OCI-LY1 (cell line): ENCODE measurements at regions not wholly inside any gene's neighbourhood (a gene's known extent, or its start where the extent isn't known, plus 50 kb on each side); places are given as distances from the start of the nearest gene placed in this dataset.

Source experiments
- H2AFZ ChIP-seq: fragments of 200-600 bp; sonication (generic), shearing (Covaris generic); 2 replicates; pipeline ENCODE4 v1.6.0; 2014; ENCODE audit warnings: antibody characterized with exemption, mild to moderate bottlenecking, low read length
- H3F3A ChIP-seq: fragments of 200-600 bp; sonication (generic), shearing (Covaris generic); 2 replicates; pipeline ENCODE4 v1.6.0; 2014; ENCODE audit warnings: mild to moderate bottlenecking, antibody characterized with exemption, low read length, moderate library complexity; ENCODE audit not compliant: insufficient read depth
- H3K27ac ChIP-seq: fragments of 200-600 bp; sonication (generic); 2 replicates; pipeline ENCODE4 v1.5.1; 2014; ENCODE audit warnings: low read length, mixed run types, mild to moderate bottlenecking, low read depth; ENCODE audit not compliant: poor library complexity, severe bottlenecking
- H3K27me3 ChIP-seq: fragments of 200-600 bp; sonication (generic); 2 replicates; pipeline ENCODE4 v1.6.0; 2014; ENCODE audit warnings: antibody characterized with exemption, mild to moderate bottlenecking, low read length, moderate library complexity; ENCODE audit not compliant: insufficient read depth
- H3K36me3 ChIP-seq: fragments of 200-600 bp; sonication (generic); 2 replicates; pipeline ENCODE4 v1.6.1; 2014; ENCODE audit warnings: mild to moderate bottlenecking, antibody characterized with exemption, low read length, moderate library complexity, mixed read lengths; ENCODE audit not compliant: insufficient read depth
- H3K4me1 ChIP-seq: fragments of 200-600 bp; sonication (generic); 2 replicates; pipeline ENCODE4 v1.5.1; 2014; ENCODE audit warnings: mild to moderate bottlenecking, low read length, moderate library complexity; ENCODE audit not compliant: insufficient read depth, severe bottlenecking
- H3K4me2 ChIP-seq: fragments of 200-600 bp; sonication (generic), shearing (Covaris generic); 2 replicates; pipeline ENCODE4 v1.6.1; 2014; ENCODE audit warnings: low read length
- H3K4me3 ChIP-seq: fragments of 200-600 bp; sonication (generic); 2 replicates; pipeline ENCODE4 v1.5.1; 2014; ENCODE audit warnings: low read length, low read depth, mild to moderate bottlenecking, mixed read lengths; ENCODE audit not compliant: poor library complexity, severe bottlenecking
- H3K79me2 ChIP-seq: fragments of 200-600 bp; shearing (Covaris generic); 2 replicates; pipeline ENCODE4 v1.6.1; 2016; ENCODE audit warnings: mixed run types, low read length, mixed read lengths; ENCODE audit not compliant: insufficient read depth
- H3K9ac ChIP-seq: fragments of 200-600 bp; sonication (generic), shearing (Covaris generic); 2 replicates; pipeline ENCODE4 v1.6.1; 2014; ENCODE audit warnings: mild to moderate bottlenecking, low read length, mixed read lengths
- H3K9me2 ChIP-seq: fragments of 200-600 bp; sonication (generic), shearing (Covaris generic); 2 replicates; pipeline ENCODE4 v1.6.1; 2014; ENCODE audit warnings: low read depth, mild to moderate bottlenecking, low read length, mixed read lengths
- H3K9me3 ChIP-seq: fragments of 200-600 bp; shearing (Covaris generic); 2 replicates; pipeline ENCODE4 v1.6.1; 2014; ENCODE audit warnings: low read length, mixed read lengths
- H4K20me1 ChIP-seq: fragments of 200-600 bp; sonication (generic), shearing (Covaris generic); 2 replicates; pipeline ENCODE4 v1.6.0; 2016; ENCODE audit warnings: mild to moderate bottlenecking, low read length; ENCODE audit not compliant: insufficient read depth
- CTCF ChIP-seq: fragments of 200-600 bp; sonication (generic), shearing (Covaris generic); IDR thresholded peaks from 2 replicates; pipeline ENCODE4 v1.5.1; 2017; ENCODE audit warnings: mild to moderate bottlenecking, antibody characterized with exemption, low read length, moderate library complexity, mixed read lengths
- EZH2 ChIP-seq: fragments of 200-600 bp; sonication (generic), shearing (Covaris generic); IDR thresholded peaks from 2 replicates; pipeline ENCODE4 v1.8.0; 2017; ENCODE audit warnings: borderline replicate concordance, mixed run types, mild to moderate bottlenecking, antibody characterized with exemption, low read length, moderate library complexity, mixed read lengths

- Histone ChIP-seq H3K27ac (no peak overlapping the region), H3K4me3 (no peak overlapping the region), H4K20me1 (no peaks in the 10 kb centered on the region), H3K79me2 (no peaks in the 10 kb centered on the region), H2AFZ (no peak overlapping the region), H3F3A (no peaks in the 10 kb centered on the region), H3K9ac (no peak overlapping the region), H3K9me2 (no peaks in the 10 kb centered on the region), H3K9me3 (no peaks in the 10 kb centered on the region), H3K27me3 (no peaks in the 10 kb centered on the region), H3K4me2 (no peak overlapping the region), H3K36me3 (no peaks in the 10 kb centered on the region), H3K4me1 (peaks cover 7% of the 10 kb centered on the region)
- TF ChIP-seq EZH2 (no peak), CTCF (no peak)
Observed at GRCh38 chr4:187711586-187711985, 284.0 kb upstream of the ZFP42 start.

GRCh38 chr4:187714957-187715356 is 280.6 kb upstream of the ZFP42 start:
- no peaks in the 10 kb centered on the region for H4K20me1 ChIP-seq
- H2AFZ ChIP-seq = no peak overlapping the region
- no peak overlapping the region for H3K4me2 ChIP-seq
- no peak overlapping the region for H3K4me3 ChIP-seq
- no peak for TF ChIP-seq CTCF
- H3K36me3 ChIP-seq = no peaks in the 10 kb centered on the region
- H3F3A ChIP-seq = no peaks in the 10 kb centered on the region
- H3K9ac ChIP-seq = no peak overlapping the region
- no peak overlapping the region for H3K27ac ChIP-seq
- H3K79me2 ChIP-seq = no peaks in the 10 kb centered on the region
- peaks cover 22% of the 10 kb centered on the region for H3K4me1 ChIP-seq
- H3K9me2 ChIP-seq = no peaks in the 10 kb centered on the region
- no peaks in the 10 kb centered on the region for H3K27me3 ChIP-seq
- no peaks in the 10 kb centered on the region for H3K9me3 ChIP-seq

- Histone ChIP-seq H3K27me3 (no peaks in the 10 kb centered on the region), H3K36me3 (no peaks in the 10 kb centered on the region), H3F3A (no peaks in the 10 kb centered on the region), H3K27ac (no peak overlapping the region), H3K9ac (no peak overlapping the region), H3K4me1 (peaks cover 22% of the 10 kb centered on the region), H3K4me3 (no peak overlapping the region), H4K20me1 (no peaks in the 10 kb centered on the region), H3K9me2 (no peaks in the 10 kb centered on the region), H3K4me2 (no peak overlapping the region), H3K79me2 (no peaks in the 10 kb centered on the region), H2AFZ (peak overlapping the region; percentile 74; the same call in 1 of the 2 replicates), H3K9me3 (no peaks in the 10 kb centered on the region)
- TF ChIP-seq EZH2 (no peak), CTCF (no peak)
Observed at GRCh38 chr4:187715466-187715865, 280.1 kb upstream of the ZFP42 start.
